Suprapubic skin (tissue), 4 donors: ENCODE measurements at regions not wholly inside any gene's neighbourhood (a gene's known extent, or its start where the extent isn't known, plus 50 kb on each side); places are given as distances from the start of the nearest gene placed in this dataset.
"Not testable (repeated sequence)": the region's sequence is repeated elsewhere in the genome, so short reads cannot be mapped to it uniquely, and the experiment has no call there.

ENCODE experiments used
- CTCF ChIP-seq, 2 donors: fragments of 200-600 bp in 1 of 2; fragments of 450-650 bp in 1 of 2; sonication (generic) in 1 of 2; IDR thresholded peaks; one replicate each; pipeline ENCODE4 v1.5.1; 2016 to 2019; ENCODE audit warnings: antibody characterized with exemption in 2 of 2, mild to moderate bottlenecking in 1 of 2, moderate library complexity in 1 of 2
- POLR2A ChIP-seq, 2 donors: fragments of 450-650 bp; IDR thresholded peaks; one replicate each; pipeline ENCODE4 v1.6.1; 2017; ENCODE audit warnings: antibody characterized with exemption in 2 of 2, mild to moderate bottlenecking in 2 of 2, moderate library complexity in 2 of 2
- POLR2AphosphoS5 ChIP-seq, 3 donors: sonication (generic); formaldehyde crosslinking; IDR thresholded peaks; one replicate each; pipeline ENCODE4 v1.6.1; 2017; ENCODE audit warnings: antibody characterized with exemption in 3 of 3

DNA sequence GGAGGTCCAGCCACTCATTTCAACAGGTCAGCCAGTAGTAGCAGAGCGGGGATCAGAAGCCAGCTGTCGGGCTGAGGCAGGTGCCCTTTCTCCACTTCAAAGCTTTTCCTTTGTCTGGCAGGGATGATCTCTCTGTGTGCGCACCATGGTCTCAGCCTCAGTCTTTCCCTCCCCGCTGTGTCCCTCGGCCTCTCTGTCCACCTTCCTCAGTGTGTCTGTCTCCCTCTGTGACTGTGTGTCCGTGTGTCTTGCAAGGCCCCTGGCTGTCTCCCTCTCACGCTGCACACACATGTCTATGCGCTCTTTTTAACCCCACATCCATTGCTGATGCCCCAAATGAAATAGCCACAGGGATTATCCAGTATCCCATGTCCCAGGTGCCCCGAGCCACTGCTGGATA lies 134.0 kb upstream of the ZNF469 start:
- TF ChIP-seq POLR2AphosphoS5, CTCF, POLR2A (IDR thresholded peaks at IDR 0.05): not testable (repeated sequence)
